ENCODE measurements at regions not wholly inside any gene's neighbourhood (a gene's known extent, or its start where the extent isn't known, plus 50 kb on each side); places are given as distances from the start of the nearest gene placed in this dataset.
A peak's percentile ranks its signal among the peaks of the same experiment; 100 is the strongest.

DNA sequence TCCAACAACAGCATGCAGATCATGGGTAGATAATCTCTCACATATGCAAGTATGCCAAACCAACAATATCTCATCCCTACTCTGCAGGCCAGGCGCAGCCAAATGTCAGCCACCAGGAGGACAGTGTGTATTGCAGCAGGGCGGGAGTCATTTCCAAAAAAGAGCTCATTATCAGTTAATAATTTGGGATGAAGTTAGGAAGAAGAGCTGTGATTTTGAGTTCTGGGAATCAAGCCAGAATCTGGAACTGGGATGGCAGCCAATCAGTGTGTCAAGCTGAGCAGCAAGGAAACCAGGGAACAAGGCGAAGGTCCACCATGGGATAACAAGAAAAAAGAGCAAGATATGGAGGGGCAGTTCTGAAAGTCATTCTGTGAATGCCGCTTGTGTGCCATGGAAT is 88.2 kb upstream of the CAMK2D start:
- ATAC-seq, result no peak

GRCh38 chr4:113847710-113848109 is 86.2 kb upstream of the CAMK2D start:
- ATAC-seq, result no peak

GRCh38 chr4:113846433-113846832 is 84.9 kb upstream of the CAMK2D start:
- ATAC-seq, result no peak

DNA sequence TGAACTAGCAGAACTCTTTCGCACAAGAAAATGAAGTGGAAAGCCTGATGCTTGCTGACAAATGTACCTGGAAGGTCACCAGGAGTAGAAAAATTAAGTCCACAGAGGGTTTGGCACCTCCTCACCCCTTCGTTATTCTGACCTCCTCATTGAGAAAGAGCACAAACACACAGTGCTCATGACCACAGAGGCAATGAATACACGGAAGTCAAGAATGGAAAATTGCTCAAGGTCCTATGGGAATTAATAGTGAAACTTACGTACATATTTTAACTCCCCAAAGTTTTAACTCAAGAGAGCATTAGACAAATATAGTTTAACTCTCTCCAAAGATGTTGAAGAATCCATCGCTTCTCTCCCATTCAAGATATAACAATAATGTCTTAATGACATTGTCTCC is 83.6 kb upstream of the CAMK2D start:
- ATAC-seq, result no peak

DNA sequence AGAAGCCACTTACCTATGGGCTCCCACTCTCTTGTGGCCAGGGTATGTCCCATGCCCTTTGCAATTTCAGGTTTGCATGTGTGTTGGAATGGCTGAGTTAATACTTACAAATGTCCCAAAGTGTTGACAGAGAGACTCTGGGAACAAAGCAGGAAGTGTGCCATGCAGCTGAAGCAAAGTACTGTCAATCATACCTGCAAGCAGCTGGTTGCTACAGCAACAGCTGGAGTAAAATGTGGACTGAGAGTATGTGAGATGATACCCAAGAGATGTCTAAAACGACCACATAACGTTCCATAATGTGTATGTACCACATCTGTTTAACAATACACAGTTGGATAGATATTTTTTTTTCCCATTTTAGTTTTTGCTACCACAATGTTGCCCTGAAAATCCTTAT is 82.8 kb upstream of the CAMK2D start:
- ATAC-seq, result no peak

DNA sequence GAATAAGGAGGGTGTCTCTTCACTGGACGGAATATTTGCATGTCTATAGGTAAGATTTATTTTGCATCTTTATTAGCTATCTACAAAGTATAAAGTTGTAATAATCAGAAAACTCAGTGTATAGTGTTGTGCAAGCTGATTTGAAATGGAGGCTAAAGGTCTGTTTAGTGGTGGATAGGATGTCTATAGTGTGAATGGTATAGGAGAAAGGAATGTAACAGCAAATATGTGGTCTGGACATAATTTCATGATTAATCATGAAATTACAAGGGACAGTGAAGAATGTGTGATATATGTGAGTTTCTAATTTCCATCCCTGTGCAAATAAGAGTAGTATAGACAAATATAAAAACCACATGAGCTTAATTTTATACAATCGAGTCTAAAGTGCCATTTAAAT is 79.3 kb upstream of the CAMK2D start:
- ATAC-seq, result no peak

- no peak for ATAC-seq
Measured at GRCh38 chr4:113838460-113838859, 76.9 kb upstream of the CAMK2D start.

- peak; percentile 98 for ATAC-seq
Measured at GRCh38 chr4:113837397-113837796, 75.9 kb upstream of the CAMK2D start.

- no peak for ATAC-seq
Measured at GRCh38 chr4:113835005-113835404, 73.5 kb upstream of the CAMK2D start.

DNA sequence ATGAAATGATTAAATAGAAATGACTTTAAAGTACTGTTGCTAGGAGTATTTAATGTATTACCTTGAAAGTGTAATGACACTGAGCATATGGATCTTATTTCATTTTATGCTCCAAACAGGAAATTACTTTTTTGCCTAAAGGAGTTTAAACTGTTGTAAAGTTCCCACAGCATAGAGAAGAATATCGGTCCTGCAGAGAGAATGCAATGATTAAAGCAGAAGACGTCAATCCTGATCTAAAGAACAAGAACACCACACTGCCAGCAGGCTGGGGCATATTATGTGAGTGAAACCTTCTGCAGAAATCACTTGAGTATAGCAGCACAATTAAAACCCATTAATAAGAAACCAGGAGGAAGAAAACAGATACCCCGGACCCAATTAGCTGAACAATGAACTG is 72.8 kb upstream of the CAMK2D start:
- no peak for ATAC-seq

DNA sequence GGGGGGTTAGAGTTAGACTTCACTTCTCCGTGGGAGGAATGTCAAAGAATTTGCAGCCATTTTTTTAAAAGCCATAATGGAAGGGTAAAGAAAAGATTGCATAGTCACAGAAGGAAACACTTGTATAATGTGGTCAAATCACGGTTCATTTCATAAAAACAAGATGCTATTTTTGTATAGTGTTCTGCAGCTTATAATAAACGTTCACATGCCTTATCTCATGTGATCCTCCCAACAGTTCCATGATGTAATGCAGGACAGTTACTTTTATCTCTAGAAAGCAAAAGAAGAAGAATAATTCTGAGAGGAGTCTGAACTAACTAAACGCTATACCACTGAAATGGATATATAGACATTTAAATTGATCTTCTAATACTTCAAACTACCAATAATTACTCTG is 71.3 kb upstream of the CAMK2D start:
- no peak for ATAC-seq

- no peak for ATAC-seq
Measured at GRCh38 chr4:113831457-113831856, 69.9 kb upstream of the CAMK2D start.

DNA sequence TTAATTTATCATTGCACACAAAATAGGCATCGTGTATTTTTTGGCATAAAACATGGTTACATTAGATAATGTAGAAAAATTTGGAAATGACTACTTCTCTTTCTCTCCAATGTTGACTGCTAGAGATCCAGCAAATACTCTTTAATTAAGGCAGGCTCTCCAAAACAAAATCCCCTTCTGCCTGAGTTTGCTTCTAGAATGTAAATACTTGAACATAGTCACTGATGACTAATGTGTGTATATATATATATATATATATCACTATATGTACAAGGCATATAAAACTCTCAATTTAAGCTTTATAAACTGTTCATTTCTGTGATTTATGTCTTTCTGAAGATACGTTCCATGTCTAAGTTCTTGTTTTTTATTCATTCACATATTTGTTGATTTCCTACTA is 67.2 kb upstream of the CAMK2D start:
- ATAC-seq, result no peak

- ATAC-seq, result no peak
Measured at GRCh38 chr4:113827285-113827684, 65.7 kb upstream of the CAMK2D start.

- no peak for ATAC-seq
Measured at GRCh38 chr4:113826421-113826820, 64.9 kb upstream of the CAMK2D start.

- no peak for ATAC-seq
Measured at GRCh38 chr4:113825272-113825671, 63.7 kb upstream of the CAMK2D start.

DNA sequence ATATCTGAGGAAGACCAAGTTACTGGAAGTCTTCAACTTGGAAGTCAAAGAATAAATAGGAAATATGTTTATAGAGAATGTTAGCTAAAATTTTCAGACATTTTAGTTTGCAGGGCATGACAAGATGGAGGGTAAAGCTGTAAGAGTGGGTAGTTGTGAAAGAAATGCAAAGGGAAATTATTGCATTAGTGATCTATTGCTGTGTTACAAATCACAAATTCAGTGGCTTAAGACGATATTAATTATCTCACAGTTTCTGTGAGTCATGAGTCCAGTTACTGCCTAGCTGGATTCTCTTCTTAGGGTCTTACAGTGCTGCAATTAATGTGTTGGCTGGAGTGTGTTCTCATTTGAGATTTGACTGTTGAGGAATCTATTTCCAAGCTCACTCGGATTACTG is 62.9 kb upstream of the CAMK2D start:
- no peak for ATAC-seq

- no peak for ATAC-seq
Measured at GRCh38 chr4:113823291-113823659, 61.7 kb upstream of the CAMK2D start.

GRCh38 chr4:113822555-113823290 is 61.2 kb upstream of the CAMK2D start:
- ATAC-seq, result no peak

DNA sequence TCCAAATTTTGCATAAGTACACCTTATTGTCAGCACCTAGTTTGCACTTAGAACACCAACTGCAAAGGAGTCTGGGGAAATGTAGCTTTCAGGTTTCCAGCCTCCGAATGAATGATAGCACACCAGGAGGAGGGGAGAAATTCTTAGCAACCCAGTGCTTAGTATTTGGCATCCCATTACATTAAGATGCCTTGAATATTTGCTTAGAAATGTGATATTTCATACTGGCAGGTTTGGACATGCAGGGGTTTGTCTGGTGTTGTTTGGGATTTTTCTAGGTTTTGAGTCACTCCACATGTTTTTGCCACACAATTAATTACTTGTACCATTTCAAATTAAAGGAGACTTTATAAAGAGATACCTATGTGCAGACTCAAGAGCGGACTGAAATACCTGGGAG is 60.3 kb upstream of the CAMK2D start:
- no peak for ATAC-seq

- ATAC-seq, result no peak
Measured at GRCh38 chr4:113820108-113820507, 58.6 kb upstream of the CAMK2D start.

DNA sequence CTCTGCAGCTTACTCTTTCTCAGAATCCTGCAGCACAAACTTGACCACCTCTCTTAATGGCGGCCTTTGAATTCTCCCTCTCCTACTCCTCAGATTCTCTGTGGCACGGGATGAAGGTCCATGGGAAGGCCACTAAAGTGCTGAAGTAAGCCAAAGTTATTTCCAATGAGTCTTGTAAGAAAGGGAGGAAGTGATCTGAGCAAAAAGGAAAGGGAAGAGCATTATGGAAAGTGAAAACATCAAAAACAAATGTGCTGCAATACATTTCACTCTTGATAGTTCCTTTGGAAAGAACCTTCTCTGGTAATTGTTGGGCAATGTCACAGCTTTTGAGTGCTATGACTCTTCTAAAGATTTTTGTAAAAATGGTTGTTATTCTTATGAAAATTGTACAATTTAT is 54.3 kb upstream of the CAMK2D start:
- no peak for ATAC-seq

DNA sequence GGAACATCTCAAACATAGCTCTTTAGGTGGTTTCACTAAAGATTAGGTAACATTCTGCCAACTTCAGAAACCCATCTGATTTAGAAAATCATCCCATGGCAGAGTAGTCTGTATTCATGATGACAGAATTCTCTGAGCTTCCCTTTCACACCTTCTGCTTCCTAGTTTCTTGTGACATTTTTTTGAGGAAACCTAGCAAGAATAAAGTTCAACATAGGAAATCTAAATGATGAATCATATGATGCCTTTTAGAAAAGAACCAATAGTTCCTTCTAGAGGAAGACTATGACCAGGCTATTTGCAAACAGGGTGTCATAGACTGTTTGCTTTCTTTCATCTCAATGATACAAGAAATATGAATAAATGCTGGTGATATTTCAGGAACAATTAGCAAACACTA is 49.8 kb upstream of the CAMK2D start:
- ATAC-seq, result no peak
